PC-9 (cell line): ENCODE measurements at regions not wholly inside any gene's neighbourhood (a gene's known extent, or its start where the extent isn't known, plus 50 kb on each side); places are given as distances from the start of the nearest gene placed in this dataset.
"Not testable (repeated sequence)": the region's sequence is repeated elsewhere in the genome, so short reads cannot be mapped to it uniquely, and the experiment has no call there.

Experiments
- CTCF ChIP-seq: fragments of 200-600 bp; sonication (generic); conservative IDR thresholded peaks from 2 replicates; pipeline ENCODE4 v1.6.1; 2017; ENCODE audit warnings: mixed run types, antibody characterized with exemption, mild to moderate bottlenecking, moderate library complexity
- EZH2 ChIP-seq: fragments of 200-600 bp; sonication (generic); IDR thresholded peaks from 2 replicates; pipeline ENCODE4 v1.8.0; 2017; ENCODE audit warnings: antibody characterized with exemption, low read depth

DNA sequence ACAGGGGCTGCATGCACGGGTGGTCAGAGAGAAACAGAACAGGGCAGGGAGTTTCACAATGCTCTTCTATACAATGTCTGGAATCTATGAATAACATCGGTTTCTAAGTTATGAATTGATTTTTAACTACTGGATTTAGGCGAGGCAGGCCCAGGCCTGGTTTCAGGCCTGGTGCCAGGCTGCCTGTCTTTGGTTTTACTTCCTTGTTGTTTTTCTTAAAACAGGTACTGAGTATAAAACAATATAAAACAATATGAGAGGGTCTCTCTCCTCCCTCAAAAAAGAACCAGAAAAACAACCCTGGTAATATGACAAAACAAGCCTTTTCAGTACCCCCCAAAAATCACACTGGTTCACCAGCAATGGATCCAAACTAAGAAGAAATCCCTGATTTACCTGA lies 196.1 kb upstream of the ANXA10 start:
- not testable (repeated sequence) for TF ChIP-seq CTCF, EZH2
